ENCODE measurements at regions not wholly inside any gene's neighbourhood (a gene's known extent, or its start where the extent isn't known, plus 50 kb on each side); places are given as distances from the start of the nearest gene placed in this dataset.

DNA sequence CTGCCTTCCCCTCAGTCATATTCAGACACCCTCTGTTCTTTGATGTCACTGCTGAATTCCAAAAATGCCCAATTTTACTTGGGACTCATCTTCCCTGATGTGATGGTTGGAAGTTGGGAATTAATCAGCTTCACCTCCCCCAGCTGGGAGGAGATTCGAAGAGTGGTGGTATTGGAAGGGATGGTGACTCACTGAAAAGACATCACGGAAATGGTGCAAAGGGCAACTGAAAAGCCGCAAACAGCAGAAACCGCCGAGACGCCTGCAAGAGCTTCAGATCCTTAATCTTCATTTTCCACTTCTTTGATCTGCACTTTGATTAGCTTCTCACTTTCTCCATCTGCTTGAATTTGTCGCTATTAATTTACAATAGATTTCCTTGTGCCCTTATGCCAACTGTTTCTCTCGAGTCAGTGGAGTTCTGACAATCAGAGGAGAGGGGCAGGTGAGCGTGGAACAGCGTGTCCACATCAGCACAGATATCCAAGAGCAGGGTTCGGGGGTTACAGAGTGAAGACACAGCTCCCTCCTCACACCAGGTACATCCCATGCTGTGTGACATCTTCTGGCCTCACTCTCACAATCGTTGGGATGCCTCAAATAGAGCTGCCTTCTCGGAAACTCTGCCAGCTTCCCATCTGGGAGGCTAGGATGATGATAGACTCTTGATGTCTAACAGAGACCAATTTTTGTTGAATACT is 325.4 kb downstream of the BRD1 start:
- Histone ChIP-seq H3K9ac (ENCODE audit: insufficient read depth, low read depth, low read length) (no peak overlapping the region), H3K4me1 (ENCODE audit: insufficient read depth, low read length) (peaks cover 12% of the 10 kb centered on the region), H2AFZ (ENCODE audit: low read length) (no peak overlapping the region), H4K20me1 (ENCODE audit: insufficient read depth, low read length) (no peaks in the 10 kb centered on the region), H3K4me2 (ENCODE audit: low read depth, low read length) (0 out of 2 replicates have a peak overlapping the region, but pooled peaks have one; percentile 22), H3K4me3 (replicated peaks in 1 of 3; ENCODE audit: insufficient read depth in 1 of 3, low read depth in 2 of 3, low read length in 3 of 3) (no peak overlapping the region), H3K36me3 (replicated peaks in 1 of 2; ENCODE audit: control insufficient read depth in 1 of 2, insufficient read depth in 2 of 2, low read length in 2 of 2) (no peaks in the 10 kb centered on the region), H3K27me3 (ENCODE audit: control insufficient read depth in 1 of 2, insufficient read depth in 2 of 2, low read length in 2 of 2) (peaks cover 0 to 7% of the 10 kb centered on the region in 2 experiments; a peak in 2 of 5 replicates), H3K79me2 (ENCODE audit: insufficient read depth, low read length) (no peaks in the 10 kb centered on the region), H3K9me3 (ENCODE audit: low read length) (0 out of 2 replicates have a peak, but pooled peaks cover 5% of the 10 kb centered on the region), H3K27ac (ENCODE audit: extremely low read length, insufficient read depth, low read length) (no peak overlapping the region)
- DNase-seq (ENCODE audit: low spot score) (peak; percentile 19), ATAC-seq (no peak), FAIRE-seq (no peak)
- in situ Hi-C loops (cut with HindIII; ENCODE audit: extremely low pct_ligation_motif_present, low pct_unique_long_range_greater_than_20kb), result no loop called here
- WGBS (ENCODE audit: low lambda C conversion rate), result 3% methylated on average over 12 of the region's 13 CpGs
- no TSS peak for BruUV-seq (replicated peaks)
- POLR2A ChIA-PET, result no interaction called here
- intact Hi-C loops (cut with micrococcal nuclease; ENCODE audit: unreplicated experiment), result no loop called here
- CTCF ChIA-PET (ENCODE audit: low intra/inter-chr PET ratio, low total read pairs), result no interaction called here
- TF ChIP-seq ZNF160 (CRISPR knock-in tag; IDR thresholded peaks at IDR 0.05) (no peak), RCOR2 (CRISPR knock-in tag; IDR thresholded peaks at IDR 0.05) (no peak), ARNT2 (CRISPR knock-in tag; IDR thresholded peaks at IDR 0.05; ENCODE audit: low read depth) (no peak), ZNF296 (CRISPR knock-in tag; conservative IDR thresholded peaks at IDR 0.05) (no peak), ZNF629 (CRISPR knock-in tag; conservative IDR thresholded peaks at IDR 0.05) (no peak), HNF4G (IDR thresholded peaks at IDR 0.05; ENCODE audit: borderline replicate concordance, low read depth, low read length) (peak; percentile 17; the same call in 1 of the 2 replicates), HNF4G (CRISPR knock-in tag; IDR thresholded peaks at IDR 0.05; ENCODE audit: borderline replicate concordance, low read depth) (no peak), FOSL2 (CRISPR knock-in tag; IDR thresholded peaks at IDR 0.05) (peak; percentile 90), ARNTL (CRISPR knock-in tag; IDR thresholded peaks at IDR 0.05) (no peak), ZSCAN21 (CRISPR knock-in tag; IDR thresholded peaks at IDR 0.05; ENCODE audit: borderline replicate concordance) (no peak), USF2 (IDR thresholded peaks at IDR 0.05; ENCODE audit: low read depth, low read length) (no peak), USF2 (CRISPR knock-in tag; IDR thresholded peaks at IDR 0.05; ENCODE audit: borderline replicate concordance) (no peak), HDAC2 (CRISPR knock-in tag; IDR thresholded peaks at IDR 0.05) (no peak), JUN (CRISPR knock-in tag; IDR thresholded peaks at IDR 0.05) (no peak), AKAP8 (CRISPR knock-in tag; IDR thresholded peaks at IDR 0.05) (no peak), HNRNPUL1 (IDR thresholded peaks at IDR 0.05; ENCODE audit: low read depth, low read length) (no peak), SYNCRIP (IDR thresholded peaks at IDR 0.05; ENCODE audit: insufficient read depth, low read depth, low read length) (no peak), FOSL1 (CRISPR knock-in tag; IDR thresholded peaks at IDR 0.05; ENCODE audit: borderline replicate concordance) (peak; percentile 41; the same call in 1 of the 2 replicates), GABPA (IDR thresholded peaks at IDR 0.05; ENCODE audit: low read depth, low read length) (no peak), GABPA (CRISPR knock-in tag; IDR thresholded peaks at IDR 0.05; ENCODE audit: low read depth) (no peak), MATR3 (CRISPR knock-in tag; IDR thresholded peaks at IDR 0.05) (no peak)
- TF ChIP-seq, protein P1, sequence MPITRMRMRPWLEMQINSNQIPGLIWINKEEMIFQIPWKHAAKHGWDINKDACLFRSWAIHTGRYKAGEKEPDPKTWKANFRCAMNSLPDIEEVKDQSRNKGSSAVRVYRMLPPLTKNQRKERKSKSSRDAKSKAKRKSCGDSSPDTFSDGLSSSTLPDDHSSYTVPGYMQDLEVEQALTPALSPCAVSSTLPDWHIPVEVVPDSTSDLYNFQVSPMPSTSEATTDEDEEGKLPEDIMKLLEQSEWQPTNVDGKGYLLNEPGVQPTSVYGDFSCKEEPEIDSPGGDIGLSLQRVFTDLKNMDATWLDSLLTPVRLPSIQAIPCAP (CRISPR knock-in tag; IDR thresholded peaks at IDR 0.05; ENCODE audit: low read depth), result no peak
- TF ChIP-seq, protein P2, sequence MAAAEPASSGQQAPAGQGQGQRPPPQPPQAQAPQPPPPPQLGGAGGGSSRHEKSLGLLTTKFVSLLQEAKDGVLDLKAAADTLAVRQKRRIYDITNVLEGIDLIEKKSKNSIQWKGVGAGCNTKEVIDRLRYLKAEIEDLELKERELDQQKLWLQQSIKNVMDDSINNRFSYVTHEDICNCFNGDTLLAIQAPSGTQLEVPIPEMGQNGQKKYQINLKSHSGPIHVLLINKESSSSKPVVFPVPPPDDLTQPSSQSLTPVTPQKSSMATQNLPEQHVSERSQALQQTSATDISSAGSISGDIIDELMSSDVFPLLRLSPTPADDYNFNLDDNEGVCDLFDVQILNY (CRISPR knock-in tag; conservative IDR thresholded peaks at IDR 0.05), result no peak

Data from HepG2 (cell line).